HG03280 (cell line): ENCODE measurements at regions not wholly inside any gene's neighbourhood (a gene's known extent, or its start where the extent isn't known, plus 50 kb on each side); places are given as distances from the start of the nearest gene placed in this dataset.
"Not testable (repeated sequence)": the region's sequence is repeated elsewhere in the genome, so short reads cannot be mapped to it uniquely, and the experiment has no call there.

Experiments used
- ATAC-seq: cut with Tn5 transposase; IDR thresholded peaks from one replicate; pipeline ENCODE4 v1.9.1; 2021; ENCODE audit warnings: mild to moderate bottlenecking, moderate library complexity; ENCODE audit not compliant: unreplicated experiment

DNA sequence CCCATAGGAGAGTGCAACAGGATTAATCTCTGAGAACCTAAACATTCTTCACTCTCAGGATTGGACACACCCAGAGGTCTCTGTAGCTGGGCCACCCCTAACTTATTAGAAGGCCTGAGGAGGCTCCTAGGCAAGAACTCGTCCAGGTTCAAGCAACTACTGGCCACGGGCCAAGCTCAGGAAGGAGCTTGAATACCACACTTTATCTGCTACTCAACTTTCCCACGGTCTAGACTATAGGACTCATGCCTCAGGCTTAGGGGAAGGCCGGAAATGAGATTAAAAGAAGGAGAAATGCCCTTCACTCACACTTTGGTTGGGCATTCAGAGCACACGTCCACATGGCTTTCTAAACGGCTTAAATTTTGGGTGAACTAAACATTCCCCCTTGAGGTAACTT, 142.8 kb upstream of the PHYHIPL start:
- ATAC-seq = no peak

GRCh38 chr10:59036311-59037017, 140.0 kb upstream of the PHYHIPL start:
- peak; percentile 100 for ATAC-seq

GRCh38 chr10:59037018-59037389, 139.4 kb upstream of the PHYHIPL start:
- ATAC-seq = peak; percentile 7

- no peak for ATAC-seq
These were observed 138.9 kb upstream of the PHYHIPL start for GRCh38 chr10:59037506-59037905.

GRCh38 chr10:59043358-59043757, 133.1 kb upstream of the PHYHIPL start:
- ATAC-seq = not testable (repeated sequence)

- no peak for ATAC-seq
These were observed 129.3 kb upstream of the PHYHIPL start for GRCh38 chr10:59047180-59047579.

- ATAC-seq = peak; percentile 89
These were observed 128.4 kb upstream of the PHYHIPL start for GRCh38 chr10:59047957-59048618.

- ATAC-seq = not testable (repeated sequence)
These were observed 122.9 kb upstream of the PHYHIPL start for GRCh38 chr10:59053502-59053901.

GRCh38 chr10:59055045-59055444, 121.4 kb upstream of the PHYHIPL start:
- ATAC-seq = no peak

GRCh38 chr10:59057345-59057744, 119.1 kb upstream of the PHYHIPL start:
- no peak for ATAC-seq

GRCh38 chr10:59060852-59061251, 115.6 kb upstream of the PHYHIPL start:
- no peak for ATAC-seq

GRCh38 chr10:59063491-59063890, 113.0 kb upstream of the PHYHIPL start:
- ATAC-seq = no peak

DNA sequence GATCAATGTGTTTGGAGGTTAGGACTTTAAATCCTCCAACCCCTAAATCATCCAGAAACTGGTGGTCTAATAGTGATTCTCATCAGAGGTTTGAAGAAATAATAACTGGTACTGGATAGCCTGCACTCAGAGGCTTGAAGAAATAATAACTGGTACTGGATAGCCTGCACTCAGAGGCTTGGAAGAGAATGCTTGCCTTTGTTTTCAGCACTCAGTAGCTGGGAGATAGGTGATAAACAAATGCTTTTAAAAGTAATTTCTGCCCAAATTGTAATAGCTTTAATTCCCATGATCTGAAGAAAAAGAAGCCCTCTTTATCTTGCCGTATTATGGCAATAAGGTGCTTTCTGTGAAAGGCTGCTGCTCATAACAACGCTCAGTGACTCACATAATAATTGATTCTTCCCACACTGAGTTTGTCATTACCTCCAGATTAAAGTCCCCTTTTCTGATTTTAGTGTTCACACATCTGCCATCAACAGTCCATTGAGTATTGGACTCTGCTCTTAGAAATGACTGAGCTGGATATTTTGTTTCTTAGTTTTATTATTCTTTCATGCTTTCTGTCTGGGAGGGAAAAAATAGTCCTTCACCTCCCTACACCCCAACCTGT, 112.3 kb upstream of the PHYHIPL start:
- no peak for ATAC-seq

DNA sequence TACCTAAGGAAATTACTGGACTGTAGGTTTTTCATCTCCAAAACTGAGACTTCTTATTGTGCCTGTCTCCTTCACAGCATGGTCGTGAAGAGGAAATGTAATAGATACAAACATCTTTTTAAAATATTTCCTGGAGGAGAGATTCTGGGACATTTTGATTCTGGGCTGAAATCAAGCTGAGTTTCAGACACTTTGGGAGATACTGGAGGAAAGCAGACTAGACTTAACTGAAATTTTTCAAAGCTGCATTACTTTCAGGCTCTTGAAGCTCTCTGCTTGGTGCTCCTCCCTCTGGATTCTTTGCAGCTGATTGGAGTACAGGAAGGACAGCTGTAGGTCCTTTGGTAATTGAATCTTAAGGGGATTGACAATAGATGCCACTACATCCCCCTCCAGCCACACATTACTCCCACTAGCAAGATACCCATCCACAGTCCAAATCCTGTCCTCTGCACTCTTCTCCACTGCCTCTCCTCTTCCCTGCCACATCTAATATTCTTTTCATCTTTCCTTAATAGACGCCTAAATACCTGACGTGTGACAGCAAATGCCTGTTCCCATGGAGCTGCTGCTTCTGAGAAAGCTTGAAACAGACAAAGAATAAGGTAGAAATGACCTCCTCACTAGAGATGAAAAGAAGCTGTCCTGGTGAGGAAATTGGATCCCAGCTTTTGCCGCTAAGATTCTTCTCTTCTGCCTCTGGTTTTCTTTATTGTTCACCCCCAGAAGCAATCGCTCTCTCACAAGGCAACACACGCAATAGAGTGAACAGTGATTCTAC, 111.5 kb upstream of the PHYHIPL start:
- ATAC-seq = no peak

DNA sequence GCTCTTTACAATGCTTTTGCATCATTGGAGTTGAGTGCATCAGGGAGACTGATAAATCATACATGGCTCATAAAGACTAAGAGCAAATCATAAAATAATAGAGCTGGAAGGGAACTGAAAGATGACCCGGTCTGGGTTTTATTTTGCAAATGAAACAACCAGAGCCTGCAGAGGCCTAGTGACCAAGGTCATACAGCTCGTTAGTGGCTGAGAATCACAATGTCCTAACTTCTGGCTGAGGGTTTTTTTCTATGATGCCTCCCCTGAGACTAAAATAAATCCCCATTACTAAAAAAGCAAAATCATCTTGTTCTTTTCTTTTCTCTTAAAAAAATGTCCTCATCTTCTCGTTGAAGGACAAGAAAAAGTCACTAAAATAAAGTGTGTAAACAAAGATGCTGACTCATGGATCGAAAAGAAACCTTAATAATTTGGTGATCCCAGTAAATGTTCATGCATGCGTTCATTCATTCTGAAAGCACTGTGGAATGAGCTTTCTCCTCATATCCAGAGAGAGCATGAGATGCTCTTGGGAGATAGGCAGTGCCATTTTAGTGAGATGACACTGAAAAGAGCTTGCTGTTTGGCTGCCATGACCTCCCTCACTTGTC, 107.8 kb upstream of the PHYHIPL start:
- no peak for ATAC-seq

DNA sequence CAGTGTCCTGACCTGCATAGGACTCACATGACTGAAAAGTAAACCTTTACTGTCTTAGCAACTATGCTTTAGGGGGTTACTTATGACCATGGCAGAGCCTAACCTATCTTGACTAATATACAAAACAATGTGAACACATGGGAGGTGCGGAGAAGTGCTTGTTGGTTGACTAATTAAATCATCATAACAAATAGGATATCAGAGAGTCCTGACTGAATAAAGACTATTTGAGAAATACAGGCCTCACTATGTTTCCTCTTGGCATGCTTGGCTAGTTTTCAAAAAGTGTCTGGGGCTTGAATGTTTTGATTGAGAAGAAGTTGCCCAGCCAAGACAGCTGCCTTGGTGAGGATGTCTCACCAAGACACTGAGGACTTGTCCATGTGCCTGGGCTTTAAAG, 104.4 kb upstream of the PHYHIPL start:
- ATAC-seq = no peak

GRCh38 chr10:59073456-59074053, 102.9 kb upstream of the PHYHIPL start:
- ATAC-seq = no peak

GRCh38 chr10:59075576-59075975, 100.9 kb upstream of the PHYHIPL start:
- ATAC-seq = no peak

DNA sequence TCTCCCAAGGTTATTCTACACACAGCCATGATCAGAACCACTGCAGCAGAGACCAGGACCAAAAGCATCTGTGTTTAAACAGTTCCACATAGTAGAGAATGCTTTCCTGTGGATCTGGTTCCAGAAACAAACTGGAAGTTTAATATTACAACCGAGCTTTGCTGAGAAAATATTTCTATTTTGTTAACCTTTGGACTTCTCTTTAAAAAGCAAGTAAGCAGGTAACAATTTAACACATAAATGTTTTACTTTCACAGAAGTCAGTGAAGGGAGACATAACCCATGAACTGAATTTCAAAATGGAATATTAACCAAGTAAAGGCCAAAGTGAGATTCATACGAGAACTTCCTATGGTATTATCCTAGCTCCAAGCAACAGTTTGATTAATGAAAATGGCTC, 98.6 kb upstream of the PHYHIPL start:
- no peak for ATAC-seq

DNA sequence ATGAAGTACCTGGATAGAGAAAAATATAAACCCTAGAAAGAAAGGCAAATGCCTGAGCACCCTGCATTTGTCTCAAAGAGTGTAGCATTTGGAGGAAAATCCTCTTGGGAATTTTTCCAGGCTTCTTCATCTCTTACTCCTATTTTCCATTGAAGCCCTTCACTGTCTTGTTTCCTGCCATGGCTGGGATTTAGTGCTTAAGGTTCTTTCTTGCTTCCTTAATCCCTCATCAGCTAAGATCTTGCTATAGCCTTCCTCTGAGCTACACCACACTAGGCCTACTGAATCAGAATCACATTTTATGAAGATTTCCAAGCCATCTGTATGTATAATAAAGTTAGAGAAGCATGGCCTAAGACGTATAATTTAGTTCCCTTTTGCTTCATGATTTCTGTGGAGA, 97.5 kb upstream of the PHYHIPL start:
- ATAC-seq = no peak
